Kidney epithelial cell (primary cell): ENCODE measurements at regions not wholly inside any gene's neighbourhood (a gene's known extent, or its start where the extent isn't known, plus 50 kb on each side); places are given as distances from the start of the nearest gene placed in this dataset.
"Not testable (repeated sequence)": the region's sequence is repeated elsewhere in the genome, so short reads cannot be mapped to it uniquely, and the experiment has no call there.

Experiments
- DNase-seq: peaks from one replicate; pipeline ENCODE4 v3.0.0-alpha.2; 2010; ENCODE audit warnings: low read depth
- H3K27me3 ChIP-seq: 2 replicates; pipeline ENCODE4 v1.6.0; 2011; ENCODE audit warnings: low read length; ENCODE audit not compliant: control insufficient read depth, insufficient read depth
- H3K36me3 ChIP-seq: 2 replicates; pipeline ENCODE4 v1.5.1; 2011; ENCODE audit warnings: low read length; ENCODE audit not compliant: control insufficient read depth, insufficient read depth
- H3K4me3 ChIP-seq: 2 replicates; pipeline ENCODE4 v1.5.1; 2011; ENCODE audit warnings: low read depth, mild to moderate bottlenecking, control low read depth, low read length
- TF ChIP-seq, protein P1 (sequence below): IDR thresholded peaks from 2 replicates; pipeline ENCODE4 v1.5.1; 2011; ENCODE audit warnings: mild to moderate bottlenecking, moderate library complexity, low read length, control low read depth, inconsistent platforms; ENCODE audit not compliant: insufficient read depth, poor library complexity, severe bottlenecking

DNA sequence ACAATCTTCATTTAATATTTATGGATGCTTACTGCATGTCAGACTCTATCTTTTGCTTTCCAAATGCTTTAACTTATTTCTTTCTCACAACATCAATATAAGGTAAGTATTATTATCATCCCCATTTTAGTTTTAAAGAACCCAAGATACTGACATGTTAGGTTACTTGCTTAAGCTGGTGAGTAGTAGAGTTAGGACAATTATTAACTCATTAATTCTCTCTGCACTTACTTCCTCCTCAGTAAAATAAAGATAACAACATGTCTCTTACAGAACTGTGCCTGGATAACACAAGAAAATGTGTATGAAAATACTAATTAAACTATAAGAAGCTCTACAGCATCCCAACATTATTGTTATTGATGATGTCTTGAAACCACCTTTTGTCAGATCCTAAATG is 359.1 kb upstream of the CHST9 start:
- H3K27me3 ChIP-seq: no peaks in the 10 kb centered on the region
- TF ChIP-seq, protein P1, sequence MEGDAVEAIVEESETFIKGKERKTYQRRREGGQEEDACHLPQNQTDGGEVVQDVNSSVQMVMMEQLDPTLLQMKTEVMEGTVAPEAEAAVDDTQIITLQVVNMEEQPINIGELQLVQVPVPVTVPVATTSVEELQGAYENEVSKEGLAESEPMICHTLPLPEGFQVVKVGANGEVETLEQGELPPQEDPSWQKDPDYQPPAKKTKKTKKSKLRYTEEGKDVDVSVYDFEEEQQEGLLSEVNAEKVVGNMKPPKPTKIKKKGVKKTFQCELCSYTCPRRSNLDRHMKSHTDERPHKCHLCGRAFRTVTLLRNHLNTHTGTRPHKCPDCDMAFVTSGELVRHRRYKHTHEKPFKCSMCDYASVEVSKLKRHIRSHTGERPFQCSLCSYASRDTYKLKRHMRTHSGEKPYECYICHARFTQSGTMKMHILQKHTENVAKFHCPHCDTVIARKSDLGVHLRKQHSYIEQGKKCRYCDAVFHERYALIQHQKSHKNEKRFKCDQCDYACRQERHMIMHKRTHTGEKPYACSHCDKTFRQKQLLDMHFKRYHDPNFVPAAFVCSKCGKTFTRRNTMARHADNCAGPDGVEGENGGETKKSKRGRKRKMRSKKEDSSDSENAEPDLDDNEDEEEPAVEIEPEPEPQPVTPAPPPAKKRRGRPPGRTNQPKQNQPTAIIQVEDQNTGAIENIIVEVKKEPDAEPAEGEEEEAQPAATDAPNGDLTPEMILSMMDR: no peak
- no peak for DNase-seq
- H3K4me3 ChIP-seq: no peak overlapping the region
- no peaks in the 10 kb centered on the region for H3K36me3 ChIP-seq

DNA sequence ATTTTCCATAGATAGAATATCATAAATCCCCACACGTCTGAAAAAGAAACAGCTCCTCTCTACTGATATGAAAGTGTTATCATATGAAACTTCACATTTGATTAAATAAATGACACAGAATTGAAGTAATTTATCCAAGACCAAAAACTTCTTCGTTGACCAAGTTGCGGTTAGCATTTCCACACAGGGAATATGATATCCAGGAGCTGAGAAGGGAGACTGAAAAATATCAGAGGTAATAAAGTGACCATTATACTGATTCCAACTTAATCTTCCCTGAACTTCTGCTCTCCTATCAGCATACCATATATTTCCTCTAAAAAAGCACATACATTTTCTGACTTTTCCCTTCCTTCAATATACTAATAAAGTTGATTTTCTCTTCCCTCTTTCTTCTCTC is 356.2 kb upstream of the CHST9 start:
- TF ChIP-seq, protein P1: no peak
- Histone ChIP-seq H3K4me3 (no peak overlapping the region), H3K27me3 (no peaks in the 10 kb centered on the region), H3K36me3 (no peaks in the 10 kb centered on the region)
- no peak for DNase-seq

DNA sequence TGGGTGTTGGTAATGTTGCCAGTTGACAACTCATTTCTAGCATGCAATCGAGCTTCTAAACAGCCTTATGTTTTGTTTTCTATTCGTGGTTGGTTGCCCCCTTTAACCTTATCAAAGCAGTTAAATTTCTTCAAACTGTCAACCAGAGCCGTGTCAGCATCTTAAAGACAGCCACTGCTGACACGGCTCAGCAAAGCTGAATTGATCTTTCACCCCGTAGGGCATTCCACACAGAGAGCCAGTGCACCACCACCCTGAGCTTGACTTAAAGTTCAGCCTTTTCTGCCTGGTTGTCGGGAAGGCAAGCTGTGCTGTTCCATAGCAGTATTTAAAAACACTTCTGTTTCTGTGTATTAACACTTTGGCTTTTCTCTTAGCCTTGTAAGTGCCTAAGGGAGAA is 355.0 kb upstream of the CHST9 start:
- TF ChIP-seq, protein P1: no peak

DNA sequence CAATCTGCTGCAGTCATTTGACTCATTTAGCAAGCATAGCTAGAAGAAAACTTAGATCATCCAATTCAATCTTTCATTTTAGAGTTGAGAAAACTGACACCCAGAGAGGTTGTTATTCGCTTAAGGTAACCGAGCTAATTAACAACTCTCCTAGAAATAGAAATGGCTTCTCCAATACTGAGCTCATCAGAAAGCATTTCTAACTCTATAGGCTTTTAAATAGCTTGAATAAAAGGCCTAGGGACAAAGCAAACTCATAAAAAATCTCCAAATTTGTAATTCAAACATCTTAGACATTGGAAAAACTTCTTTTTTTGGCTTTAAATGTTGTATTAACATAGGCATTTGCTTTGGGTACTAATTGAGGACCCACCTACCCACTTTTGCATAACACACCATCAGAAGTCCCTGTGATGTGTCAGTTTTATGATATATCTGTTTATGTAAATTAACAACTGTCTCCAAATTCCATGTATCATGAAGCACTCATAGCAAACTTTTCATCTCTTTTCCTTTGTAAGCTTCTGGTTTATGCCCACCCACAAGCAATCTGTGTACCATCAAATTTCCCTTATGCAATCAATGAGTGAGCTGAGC is 343.9 kb upstream of the CHST9 start:
- no peak for DNase-seq
- Histone ChIP-seq H3K36me3 (no peaks in the 10 kb centered on the region), H3K27me3 (no peaks in the 10 kb centered on the region), H3K4me3 (no peak overlapping the region)
- TF ChIP-seq, protein P1: no peak

More for the DNA sequence above, 355.0 kb upstream of the CHST9 start:
- no peak overlapping the region for H3K4me3 ChIP-seq
- H3K27me3 ChIP-seq: no peaks in the 10 kb centered on the region
- H3K36me3 ChIP-seq: no peaks in the 10 kb centered on the region
- no peak for DNase-seq

DNA sequence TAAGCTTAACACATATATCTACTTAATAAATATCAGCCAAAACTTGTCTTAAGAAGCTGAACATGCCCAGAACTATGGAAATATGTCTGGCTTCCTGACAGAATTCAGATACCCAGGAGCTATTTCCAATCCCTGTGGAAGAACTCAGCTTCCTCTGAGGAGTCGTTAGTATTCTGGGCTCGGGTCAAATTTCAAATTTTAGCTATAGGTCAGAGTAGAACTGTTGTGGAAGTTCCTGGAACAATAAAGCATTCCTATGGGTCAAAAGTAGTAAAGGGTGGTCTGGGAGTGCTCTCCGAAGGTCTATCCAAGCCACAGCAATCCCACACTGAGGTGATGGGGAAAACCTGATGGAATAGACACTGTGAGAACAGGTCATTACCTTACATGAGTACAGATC is 342.7 kb upstream of the CHST9 start:
- DNase-seq: no peak
- no peaks in the 10 kb centered on the region for H3K36me3 ChIP-seq
- no peaks in the 10 kb centered on the region for H3K27me3 ChIP-seq
- H3K4me3 ChIP-seq: no peak overlapping the region
- TF ChIP-seq, protein P1: no peak

DNA sequence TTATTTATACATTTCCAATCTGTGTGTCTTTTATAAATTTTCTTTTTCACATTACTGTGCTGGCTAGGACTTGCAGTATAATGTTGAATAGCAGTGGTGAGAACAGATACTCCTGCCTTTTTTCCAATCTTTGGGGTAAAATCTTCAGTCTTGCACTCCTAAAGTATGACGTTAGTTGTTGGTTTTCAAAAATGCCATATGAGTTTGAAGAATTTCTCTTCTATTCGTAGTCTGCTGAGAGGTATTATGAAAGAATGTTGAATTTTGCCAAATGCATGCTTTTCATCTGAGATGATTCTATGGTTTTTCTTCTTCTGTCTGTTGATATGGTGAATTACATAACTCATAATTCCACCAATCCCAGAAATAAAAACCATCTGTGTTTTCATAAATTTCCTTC is 335.3 kb upstream of the CHST9 start:
- DNase-seq: no peak
- no peaks in the 10 kb centered on the region for H3K36me3 ChIP-seq
- no peaks in the 10 kb centered on the region for H3K27me3 ChIP-seq
- H3K4me3 ChIP-seq: no peak overlapping the region
- TF ChIP-seq, protein P1: no peak

DNA sequence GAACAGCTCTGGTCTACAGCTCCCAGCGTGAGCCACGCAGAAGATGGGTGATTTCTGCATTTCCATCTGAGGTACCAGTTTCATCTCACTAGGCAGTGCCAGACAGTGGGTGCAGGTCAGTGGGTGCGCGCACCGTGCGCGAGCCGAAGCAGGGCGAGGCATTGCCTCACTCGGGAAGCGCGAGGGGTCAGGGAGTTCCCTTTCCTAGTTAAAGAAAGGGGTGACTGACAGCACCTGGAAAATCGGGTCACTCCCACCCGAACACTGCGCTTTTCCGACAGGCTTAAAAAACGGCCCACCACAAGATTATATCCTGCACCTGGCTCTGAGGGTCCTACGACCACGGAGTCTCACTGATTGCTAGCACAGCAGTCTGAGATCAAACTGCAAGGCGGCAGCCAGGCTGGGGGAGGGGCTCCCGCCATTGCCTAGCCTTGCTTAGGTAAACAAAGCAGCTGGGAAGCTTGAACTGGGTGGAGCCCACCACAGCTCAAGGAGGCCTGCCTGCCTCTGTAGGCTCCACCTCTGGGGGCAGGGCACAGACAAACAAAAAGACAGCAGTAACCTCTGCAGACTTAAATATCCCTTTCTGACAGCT is 325.0 kb upstream of the CHST9 start:
- H3K4me3 ChIP-seq, DNase-seq, H3K27me3 ChIP-seq, H3K36me3 ChIP-seq: not testable (repeated sequence)
